Left kidney (tissue), 1 donor: ENCODE measurements at regions not wholly inside any gene's neighbourhood (a gene's known extent, or its start where the extent isn't known, plus 50 kb on each side); places are given as distances from the start of the nearest gene placed in this dataset.
"Not testable (repeated sequence)": the region's sequence is repeated elsewhere in the genome, so short reads cannot be mapped to it uniquely, and the experiment has no call there.

ENCODE experiments used
- DNase-seq: peaks from one replicate; pipeline ENCODE4 v3.0.0-alpha.2; 2013

GRCh38 chr22:47628477-47629272 is 866.2 kb downstream of the TBC1D22A start:
- DNase-seq: no peak

- DNase-seq: no peak
Observed at GRCh38 chr22:47627556-47628253, 865.3 kb downstream of the TBC1D22A start.

DNA sequence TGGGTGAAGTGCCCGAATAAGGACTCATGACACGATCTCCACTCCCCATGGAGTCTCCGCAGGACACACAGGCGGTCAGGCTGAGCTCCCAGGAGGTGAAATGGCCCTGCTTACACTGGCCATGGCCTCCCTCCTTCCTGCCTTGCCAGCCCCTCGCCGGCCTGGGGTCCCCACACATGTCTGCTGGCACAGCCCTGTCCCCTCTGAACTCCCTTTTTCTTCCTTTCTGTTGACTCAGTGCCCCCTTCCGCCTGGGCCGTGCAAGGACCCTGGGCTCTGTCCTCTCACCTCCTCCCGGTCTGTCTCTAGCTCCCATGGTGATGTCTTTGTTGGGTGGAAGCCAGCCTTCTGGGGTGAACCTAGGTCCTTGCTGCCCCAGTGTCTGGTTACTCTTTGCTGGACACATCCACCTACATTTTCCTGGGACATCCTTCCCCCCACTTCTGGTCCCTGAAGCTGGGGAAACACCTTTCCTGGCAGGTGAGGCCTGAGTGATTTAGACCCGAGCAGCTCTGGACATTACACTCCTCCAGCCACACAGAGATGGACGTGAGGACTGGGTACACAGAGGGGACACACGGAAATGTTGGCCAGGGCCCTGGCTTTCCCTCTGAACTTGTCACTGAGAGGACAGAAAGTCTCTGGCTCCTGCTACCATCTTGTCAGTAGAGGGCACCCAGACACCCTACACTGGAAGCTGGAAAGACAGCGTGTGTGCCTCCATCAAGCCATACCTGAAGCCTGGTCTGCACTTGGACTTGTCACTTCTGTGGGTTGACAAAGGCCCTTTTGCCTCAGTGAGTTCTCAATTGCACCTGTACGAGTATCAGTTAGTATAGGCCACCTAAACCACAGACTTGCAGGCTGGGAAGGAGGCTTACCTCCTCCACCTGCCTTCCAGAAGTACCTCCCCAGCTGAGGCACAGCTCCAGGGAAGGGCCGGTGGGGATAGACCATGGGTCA is 864.3 kb downstream of the TBC1D22A start:
- no peak for DNase-seq

- no peak for DNase-seq
Observed at GRCh38 chr22:47625531-47626427, 863.3 kb downstream of the TBC1D22A start.

DNA sequence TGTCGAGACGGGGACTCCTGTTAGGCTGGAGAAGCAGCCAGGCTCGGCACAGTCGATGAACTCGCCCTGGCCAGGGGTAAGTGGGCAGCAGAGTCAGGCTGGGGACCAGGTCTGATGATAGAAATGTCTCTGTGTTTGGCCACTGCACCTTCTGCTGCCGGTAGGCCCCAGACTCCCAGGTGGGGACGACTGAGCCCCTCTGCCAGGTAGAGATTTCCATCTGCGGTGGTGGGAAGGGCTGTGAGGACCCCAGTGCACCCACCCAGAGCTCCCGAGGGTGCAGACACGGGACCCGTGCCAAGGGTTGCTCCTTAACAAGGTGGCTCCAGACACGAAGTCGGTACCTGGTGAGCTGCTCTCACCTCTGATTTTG is 862.5 kb downstream of the TBC1D22A start:
- DNase-seq: no peak

DNA sequence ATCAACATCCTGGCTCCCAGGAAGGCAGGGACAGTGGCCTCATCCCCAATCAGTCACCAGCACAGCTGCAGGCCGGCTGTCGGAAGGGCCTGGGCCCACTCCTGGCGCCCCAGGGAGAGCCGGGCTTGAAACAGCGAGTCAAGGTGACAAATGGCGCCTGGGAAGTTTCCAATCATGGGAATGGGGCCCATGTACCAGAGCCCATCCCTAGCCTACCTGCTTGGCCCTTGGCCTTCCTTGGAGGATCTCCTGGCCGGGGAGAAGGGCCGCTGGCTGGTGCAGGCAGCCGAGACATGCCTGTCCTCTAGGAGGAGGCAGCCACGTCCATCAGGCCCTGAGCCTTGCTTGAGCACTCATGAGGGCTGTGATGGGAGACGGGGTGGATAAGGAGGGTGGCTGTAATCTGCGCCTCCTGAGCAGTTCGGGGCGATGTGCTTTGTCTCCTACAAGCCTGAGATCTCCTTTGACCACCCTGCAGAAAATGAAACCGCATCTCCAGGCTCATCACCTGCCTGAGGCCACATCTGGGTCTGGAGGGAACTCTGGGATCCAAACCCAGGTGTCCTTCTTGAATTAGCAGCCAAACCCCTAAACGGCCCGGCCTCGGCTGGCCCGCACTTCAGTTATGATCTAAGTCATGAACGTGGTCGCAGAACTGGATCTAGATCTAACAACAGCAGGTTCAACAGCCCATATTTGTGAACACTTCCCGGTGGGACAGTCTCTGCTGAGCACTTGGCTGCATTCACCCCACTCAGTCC is 862.0 kb downstream of the TBC1D22A start:
- DNase-seq: no peak

GRCh38 chr22:47623763-47624148 is 861.3 kb downstream of the TBC1D22A start:
- DNase-seq: peak; percentile 19

DNA sequence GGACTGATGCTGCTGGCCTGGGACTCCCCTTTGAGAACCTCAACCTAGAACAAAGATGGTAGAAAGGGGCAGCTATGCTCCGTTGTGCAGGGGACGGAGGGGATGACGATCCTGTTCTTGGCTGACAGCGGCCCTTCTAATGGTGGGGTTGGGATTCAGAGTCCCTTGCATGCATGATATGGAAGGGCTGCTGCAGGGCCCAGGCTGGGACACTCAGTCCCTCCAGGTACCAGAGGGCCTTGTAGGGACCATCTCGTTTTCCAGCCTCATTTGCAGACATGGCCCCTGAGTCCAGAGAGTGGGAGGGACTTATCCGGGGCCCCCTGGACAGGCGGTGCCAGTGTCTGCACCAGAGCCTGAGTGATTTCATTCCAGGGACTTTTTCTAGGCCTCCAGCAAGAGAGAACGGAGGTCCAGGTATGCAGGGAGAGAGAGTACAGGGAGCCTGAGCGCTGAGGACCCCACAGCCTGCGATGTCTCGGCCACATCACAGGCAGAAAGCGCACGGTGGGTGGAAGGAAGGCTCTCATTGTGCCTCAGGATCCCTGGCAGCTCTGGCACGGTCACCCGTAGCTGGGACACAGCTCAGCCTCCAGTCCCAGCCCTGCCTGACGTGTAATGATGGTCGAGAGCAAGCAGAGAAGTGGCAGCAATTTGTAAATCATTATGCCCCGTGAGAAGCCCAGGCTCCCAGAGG is 860.8 kb downstream of the TBC1D22A start:
- DNase-seq: no peak

DNA sequence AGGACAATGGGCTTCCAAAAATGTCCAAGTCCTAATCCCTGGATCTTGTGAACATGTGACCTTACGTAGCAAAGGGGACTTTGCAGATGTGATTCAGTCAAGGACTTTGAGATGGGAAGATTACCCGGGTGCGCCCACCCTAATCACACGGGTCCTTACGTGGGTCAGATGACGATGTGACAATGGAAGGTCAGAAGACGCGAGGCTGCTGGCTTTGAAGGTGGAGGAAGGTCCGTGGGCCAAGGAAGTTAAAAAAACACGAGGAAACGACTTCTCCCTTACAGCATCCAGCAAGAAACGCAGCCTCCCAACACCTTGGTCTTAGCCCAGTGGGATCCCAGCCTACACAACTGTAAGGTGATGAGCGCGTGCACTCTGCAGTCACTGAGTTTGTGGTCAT is 860.1 kb downstream of the TBC1D22A start:
- no peak for DNase-seq

DNA sequence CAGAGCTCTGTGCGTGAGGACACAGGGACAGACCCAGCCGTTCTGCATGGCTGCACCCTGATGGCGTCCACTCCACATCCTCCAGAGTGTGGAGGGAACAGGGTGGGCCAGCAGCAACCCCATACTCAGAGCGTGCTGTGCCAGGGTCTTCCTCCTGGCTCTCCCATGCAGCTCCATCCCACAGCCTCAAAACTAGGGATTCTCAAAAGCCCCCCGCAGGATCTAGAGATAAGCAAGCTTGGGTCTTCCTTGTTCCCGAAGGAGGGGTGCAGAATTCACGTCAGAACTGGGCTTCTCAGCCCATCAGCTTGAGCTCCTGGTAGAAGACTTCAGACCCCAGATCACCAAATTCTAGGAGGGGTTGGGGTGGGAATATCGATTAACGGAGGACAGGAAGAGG is 858.8 kb downstream of the TBC1D22A start:
- no peak for DNase-seq

- no peak for DNase-seq
Observed at GRCh38 chr22:47620391-47620790, 857.9 kb downstream of the TBC1D22A start.

DNA sequence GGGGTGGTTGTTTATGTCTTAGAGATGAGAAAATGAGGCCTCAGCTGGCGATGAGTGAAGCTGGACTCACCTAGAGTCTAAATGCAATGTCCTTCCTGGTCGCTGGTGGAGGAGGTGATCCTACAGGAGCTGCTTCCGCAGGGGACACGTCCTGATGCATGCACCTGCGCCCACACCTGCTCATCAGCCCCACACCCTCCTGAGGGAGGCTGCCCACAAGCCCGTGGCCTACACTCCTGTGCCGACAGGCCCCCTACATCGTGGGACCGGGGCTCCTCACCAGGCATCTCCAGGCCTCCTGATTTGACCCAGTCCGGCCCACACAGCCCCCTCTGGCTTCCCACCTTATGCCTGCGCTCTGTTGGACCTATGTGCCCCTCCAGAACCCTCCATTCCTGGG is 857.2 kb downstream of the TBC1D22A start:
- DNase-seq: no peak

DNA sequence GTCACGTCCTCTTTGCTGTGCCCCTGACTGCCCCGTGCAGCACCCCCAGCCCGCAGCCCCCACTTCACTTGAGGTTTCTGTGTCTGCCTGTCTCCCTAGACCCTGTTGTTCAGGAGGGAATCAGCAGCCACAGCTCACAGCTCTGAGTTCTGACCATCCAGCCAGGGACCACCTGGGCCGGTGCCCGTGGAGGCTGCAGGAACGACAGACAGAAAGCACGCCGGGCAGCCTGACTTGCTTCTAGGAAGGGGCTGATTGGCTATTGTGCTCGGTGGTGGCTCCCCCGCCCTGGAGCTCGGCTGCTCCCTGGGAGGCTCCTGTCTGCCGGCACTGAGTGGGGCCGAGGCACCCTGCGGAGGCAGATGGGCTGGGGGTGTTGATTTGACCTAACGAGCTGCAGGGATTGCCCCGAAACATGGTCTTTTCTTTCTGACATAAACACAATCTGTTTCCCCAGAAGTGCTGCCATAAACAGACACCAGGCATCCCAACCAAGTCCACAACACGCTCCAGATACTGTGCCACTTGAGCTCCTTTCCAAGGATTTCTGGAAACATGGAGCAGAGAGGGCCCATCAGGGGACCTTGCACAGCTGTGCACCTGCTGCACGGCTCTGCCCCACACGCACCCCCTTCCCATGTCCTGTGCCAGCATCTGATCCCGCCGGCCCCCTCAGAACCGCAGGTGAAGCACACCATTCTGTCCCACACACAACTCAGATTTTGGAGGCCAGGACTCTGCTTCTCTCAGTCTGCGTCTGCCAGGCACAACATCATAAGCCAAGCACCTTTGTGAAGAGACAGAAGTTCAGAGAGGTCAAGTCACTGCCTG is 855.9 kb downstream of the TBC1D22A start:
- DNase-seq: no peak

DNA sequence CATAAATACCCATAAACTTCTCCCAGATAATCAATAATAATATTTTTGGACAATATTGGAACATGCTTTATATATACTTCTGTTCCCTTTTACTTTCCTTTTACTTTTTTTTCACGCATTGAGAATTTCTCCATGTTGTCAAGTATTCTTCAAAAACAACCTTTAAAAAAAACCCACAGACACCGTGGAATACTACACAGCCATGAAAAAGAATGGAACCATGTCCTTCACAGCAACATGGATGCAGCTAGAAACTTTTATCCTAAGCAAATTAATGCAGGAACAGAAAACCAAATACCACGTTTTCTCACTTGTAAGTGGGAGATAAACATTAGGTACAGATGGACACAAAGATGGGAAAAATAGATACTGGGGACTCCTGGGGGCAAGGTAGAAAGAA is 854.7 kb downstream of the TBC1D22A start:
- DNase-seq: no peak

- no peak for DNase-seq
Observed at GRCh38 chr22:47616396-47617020, 854.1 kb downstream of the TBC1D22A start.

- no peak for DNase-seq
Observed at GRCh38 chr22:47615051-47615450, 852.6 kb downstream of the TBC1D22A start.

DNA sequence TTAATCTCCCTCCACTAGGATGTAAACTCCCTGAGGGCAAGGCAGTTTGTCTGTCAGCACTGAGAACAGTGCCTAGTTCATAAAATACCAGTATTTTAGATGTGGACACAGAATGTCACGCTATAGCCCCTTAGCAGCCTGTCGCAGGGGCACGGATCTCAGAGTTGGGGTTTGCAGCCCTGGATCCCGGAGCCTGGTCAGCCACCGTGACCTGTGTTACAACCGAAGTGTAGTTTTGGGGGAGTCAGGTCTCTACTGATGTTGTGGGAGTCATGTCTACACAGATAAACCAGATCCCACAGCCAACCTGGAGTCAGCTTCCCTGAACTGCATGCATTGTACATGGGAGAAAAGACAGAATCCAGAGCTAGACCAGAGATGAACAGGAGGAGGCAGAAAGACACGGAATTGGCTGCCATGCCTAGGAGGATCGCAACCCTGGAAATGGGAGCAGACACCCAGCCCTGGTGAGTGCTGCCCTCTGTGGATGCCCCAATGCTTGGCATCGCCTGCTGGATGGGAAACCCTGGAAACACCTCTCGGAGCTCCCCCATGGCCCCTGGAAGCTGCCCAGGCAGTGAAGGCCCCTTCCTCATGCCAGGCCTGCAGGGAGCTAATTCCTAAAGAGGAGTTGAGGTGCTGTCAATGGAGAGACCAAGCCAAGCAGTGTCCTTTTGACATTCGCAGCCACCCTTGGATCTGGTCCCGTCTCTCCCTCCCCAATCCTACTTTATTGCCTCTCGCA is 851.3 kb downstream of the TBC1D22A start:
- DNase-seq: no peak

DNA sequence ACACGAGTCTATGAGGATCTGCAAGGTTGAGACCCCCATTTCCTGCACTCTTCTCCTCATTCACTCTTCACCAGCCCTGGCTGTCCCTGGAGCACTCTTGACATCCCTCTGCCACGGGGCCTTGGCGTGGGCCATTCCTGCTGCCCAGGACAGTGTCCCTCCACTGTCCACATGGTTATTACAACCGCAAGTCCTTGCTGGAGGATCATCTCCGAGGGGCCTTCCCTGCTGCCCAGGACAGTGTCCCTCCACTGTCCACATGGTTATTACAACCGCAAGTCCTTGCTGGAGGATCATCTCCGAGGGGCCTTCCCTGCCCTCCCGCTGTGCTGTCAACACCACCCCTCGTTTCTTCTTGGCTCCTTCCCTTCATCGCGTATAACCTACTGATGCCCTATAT is 850.7 kb downstream of the TBC1D22A start:
- DNase-seq: not testable (repeated sequence)
